GM23338 (cell line): ENCODE measurements at regions not wholly inside any gene's neighbourhood (a gene's known extent, or its start where the extent isn't known, plus 50 kb on each side); places are given as distances from the start of the nearest gene placed in this dataset.

Experiments
- EZH2phosphoT487 ChIP-seq: fragments of 200-600 bp; sonication (generic); IDR thresholded peaks from one replicate; pipeline ENCODE4 v1.8.1; 2018; ENCODE audit warnings: antibody characterized with exemption; ENCODE audit not compliant: unreplicated experiment
- TF ChIP-seq, protein P1 (sequence below), 2 experiments: fragments of 200-600 bp in 1 of 2; sonication (generic) in 1 of 2; conservative IDR thresholded peaks; 2 replicates each; pipeline versions ENCODE4 v1.5.1 to v1.6.1; 2016 to 2017; ENCODE audit warnings: antibody characterized with exemption in 2 of 2, low read depth in 2 of 2, mild to moderate bottlenecking in 2 of 2, moderate library complexity in 1 of 2

- TF ChIP-seq, protein P1, sequence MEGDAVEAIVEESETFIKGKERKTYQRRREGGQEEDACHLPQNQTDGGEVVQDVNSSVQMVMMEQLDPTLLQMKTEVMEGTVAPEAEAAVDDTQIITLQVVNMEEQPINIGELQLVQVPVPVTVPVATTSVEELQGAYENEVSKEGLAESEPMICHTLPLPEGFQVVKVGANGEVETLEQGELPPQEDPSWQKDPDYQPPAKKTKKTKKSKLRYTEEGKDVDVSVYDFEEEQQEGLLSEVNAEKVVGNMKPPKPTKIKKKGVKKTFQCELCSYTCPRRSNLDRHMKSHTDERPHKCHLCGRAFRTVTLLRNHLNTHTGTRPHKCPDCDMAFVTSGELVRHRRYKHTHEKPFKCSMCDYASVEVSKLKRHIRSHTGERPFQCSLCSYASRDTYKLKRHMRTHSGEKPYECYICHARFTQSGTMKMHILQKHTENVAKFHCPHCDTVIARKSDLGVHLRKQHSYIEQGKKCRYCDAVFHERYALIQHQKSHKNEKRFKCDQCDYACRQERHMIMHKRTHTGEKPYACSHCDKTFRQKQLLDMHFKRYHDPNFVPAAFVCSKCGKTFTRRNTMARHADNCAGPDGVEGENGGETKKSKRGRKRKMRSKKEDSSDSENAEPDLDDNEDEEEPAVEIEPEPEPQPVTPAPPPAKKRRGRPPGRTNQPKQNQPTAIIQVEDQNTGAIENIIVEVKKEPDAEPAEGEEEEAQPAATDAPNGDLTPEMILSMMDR (conservative IDR thresholded peaks at IDR 0.05; ENCODE audit: low read depth in 2 of 2), result no peak
- no peak for TF ChIP-seq EZH2phosphoT487
Measured at GRCh38 chr5:174560861-174561260, 163.5 kb upstream of the MSX2 start.
